ENCODE measurements at regions not wholly inside any gene's neighbourhood (a gene's known extent, or its start where the extent isn't known, plus 50 kb on each side); places are given as distances from the start of the nearest gene placed in this dataset.
"Not testable (repeated sequence)": the region's sequence is repeated elsewhere in the genome, so short reads cannot be mapped to it uniquely, and the experiment has no call there.

DNA sequence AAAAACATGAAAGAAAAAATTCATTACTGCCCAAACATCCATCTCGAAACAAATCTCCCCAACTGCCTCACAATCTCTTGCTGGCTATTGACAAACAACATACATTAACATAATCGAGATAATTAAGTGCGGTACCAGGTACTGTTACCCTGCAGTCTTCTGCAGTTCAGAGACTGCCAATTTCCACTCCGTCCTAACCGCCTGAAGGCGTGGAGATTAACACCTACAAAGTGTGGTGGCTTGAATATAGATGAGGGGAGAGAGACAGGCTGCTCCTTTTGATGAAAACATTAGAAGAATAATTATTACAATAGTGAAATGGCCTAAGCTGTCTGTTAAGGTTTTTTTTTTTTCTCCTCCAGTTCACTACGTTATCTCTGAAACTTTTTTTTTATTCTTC is 258.9 kb upstream of the SOX4 start:
- no peak for DNase-seq (ENCODE audit: low read depth in 2 of 2)

DNA sequence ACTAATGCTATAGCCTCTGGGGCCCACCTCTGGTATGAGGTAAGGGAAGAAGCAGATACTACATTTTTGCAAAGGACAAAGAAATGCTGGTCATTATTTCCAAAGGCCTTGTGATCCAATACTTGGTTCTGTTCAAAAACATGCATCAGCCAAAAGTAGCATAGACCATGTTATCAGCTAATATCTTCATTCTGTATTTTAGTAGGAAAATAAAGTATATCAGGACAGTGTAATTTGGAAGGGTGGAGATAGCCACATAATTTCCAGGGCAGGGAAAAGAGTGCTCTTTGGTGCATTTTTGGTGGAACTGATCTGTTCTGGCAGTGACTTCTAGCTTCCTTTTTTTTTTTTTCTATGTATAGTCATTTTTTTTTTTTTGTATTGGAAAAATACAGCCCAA is 258.0 kb upstream of the SOX4 start:
- no peak for DNase-seq (ENCODE audit: low read depth in 2 of 2)

DNA sequence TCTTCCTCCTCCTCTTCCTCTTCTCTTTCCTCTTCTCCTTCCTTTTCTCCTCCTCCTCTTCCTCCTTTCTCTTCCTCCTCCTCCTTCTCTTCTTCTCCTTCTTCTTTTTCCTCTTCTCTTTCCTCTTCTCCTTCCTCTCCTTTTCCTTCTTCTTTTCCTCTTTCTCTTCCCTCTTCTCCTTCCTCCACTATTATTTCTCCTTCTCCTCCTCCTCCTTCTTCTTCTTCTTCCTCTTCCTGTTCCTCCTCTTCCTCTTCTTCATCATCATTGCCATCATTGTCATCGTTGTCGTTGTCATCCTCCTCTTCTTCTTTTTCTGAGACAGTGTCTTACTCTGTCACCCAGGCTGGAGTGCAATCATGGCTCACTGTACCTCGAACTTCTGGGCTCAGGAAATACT is 256.3 kb upstream of the SOX4 start:
- no peak for DNase-seq (ENCODE audit: low read depth in 2 of 2)

DNA sequence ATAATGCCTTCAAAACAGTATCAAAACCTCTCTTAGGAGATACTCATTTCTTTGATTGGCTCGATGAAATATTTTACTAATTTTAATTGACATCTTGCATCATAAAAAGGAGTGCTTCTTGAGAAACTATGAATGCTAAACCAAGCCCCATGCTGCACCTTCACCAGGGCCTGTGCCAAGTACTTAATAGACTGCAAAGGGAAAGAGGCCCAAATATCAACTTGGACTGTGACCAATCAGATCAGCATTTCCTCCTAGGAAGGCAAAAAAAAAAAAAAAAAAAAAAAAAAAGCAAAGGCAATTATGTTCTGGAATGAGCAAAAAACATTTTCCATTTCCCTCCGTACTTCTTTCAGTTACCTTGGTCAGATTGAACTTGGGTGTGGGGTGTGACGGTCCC is 253.0 kb upstream of the SOX4 start:
- no peak for DNase-seq (ENCODE audit: low read depth in 2 of 2)

DNA sequence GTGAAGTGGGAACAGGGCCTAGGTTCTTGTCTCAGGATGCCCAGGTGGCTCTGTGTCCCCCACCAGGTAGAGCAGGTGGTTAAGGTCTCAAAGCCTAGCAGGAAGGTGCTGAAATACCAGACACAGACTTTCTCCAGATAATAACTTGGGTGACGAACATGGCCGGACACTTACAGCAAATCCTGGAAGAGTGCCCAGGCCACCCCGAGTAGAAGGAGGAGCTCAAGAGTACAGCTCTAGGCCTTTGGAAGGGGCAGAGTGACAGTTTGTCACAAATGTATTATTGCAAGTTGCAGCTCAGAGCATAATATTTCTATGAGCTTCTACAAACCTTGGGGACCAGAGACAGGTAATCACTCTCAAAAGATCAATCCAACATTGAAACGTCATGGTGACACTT is 251.6 kb upstream of the SOX4 start:
- DNase-seq (ENCODE audit: low read depth in 2 of 2): no peak

DNA sequence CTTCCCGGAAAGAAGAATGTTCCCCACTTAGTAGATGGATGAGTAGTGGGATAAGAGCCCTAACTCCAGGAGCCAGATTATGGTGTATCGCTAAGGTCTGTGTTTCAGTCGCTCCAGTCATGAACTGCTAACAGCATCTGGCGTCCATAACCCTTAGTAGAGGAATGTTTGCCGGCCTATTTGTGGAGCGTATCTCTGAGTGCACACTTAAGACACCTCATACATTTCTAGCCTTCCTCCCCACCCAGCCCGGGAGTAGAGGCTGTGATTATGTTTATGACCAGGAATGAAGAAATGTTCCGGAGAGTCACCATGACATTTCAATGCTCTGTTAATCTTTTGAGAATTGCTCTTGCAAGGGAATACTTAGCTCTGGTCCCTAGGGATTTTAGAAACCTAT is 251.1 kb upstream of the SOX4 start:
- no peak for DNase-seq (ENCODE audit: low read depth in 2 of 2)

DNA sequence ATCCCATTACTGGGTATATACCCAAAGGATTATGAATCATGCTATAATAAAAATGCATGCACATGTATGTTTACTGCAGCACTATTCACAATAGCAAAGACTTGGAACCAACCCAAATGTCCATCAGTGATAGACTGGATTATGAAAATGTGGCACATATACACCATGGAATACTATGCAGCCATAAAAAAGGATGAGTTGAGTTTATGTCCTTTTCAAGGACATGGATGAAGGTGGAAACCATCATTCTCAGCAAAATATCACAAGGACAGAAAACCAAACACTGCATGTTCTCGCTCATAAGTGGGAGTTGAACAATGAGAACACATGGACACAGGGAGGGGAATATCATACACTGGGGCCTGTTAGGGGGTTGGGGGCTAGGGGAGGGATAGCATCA is 247.8 kb upstream of the SOX4 start:
- DNase-seq (ENCODE audit: low read depth in 2 of 2): not testable (repeated sequence)

DNA sequence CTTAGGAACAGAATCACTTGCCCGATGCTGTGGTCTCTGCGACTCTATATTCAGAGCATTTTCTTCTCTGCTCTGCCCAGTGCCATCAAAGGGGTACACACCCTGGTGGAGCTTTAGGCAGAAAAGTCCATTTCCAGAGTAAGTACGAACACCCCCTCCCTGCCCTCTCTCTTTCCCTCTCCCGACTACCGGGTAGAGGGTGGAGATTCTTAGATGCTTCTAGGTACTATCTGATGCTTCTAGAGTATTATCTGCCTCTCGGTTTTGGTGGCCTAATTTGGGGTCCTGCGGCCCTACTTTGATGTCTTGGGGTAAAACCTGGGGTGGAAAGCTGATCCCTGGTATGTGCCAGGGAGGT is 245.4 kb upstream of the SOX4 start:
- DNase-seq (ENCODE audit: low read depth in 2 of 2): no peak

DNA sequence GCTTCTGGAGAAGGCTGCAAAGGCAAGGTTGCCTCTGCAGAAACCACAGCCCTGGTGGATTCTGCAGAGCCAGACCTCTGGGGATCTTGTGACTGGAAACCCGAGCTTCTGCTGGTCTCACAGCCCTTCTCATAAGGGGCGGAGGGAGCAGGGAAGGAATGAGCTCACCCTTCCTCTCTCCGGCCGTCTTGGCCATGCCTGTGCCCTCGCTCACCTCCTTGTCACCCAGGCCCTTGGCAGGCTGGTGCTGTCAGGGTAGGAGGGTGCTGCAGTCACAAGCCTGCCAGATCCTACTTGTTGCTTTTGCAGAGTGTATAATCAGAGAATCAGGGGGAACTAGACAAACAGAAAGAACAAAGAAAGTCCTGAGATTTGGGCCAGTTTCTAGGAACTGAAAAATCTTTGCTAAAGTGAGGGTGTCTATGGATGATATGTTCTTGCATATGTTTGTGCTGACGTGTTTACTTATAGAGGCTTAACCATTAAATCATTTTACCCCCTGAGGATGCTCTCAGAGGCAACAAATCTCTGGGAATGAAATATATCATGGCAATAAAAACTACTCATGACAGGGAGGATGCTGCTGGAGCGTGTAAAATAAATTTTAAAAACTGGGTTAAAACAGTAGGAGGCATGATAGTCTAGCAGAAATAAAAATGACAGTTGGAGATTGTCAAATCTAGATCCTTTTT is 244.9 kb upstream of the SOX4 start:
- DNase-seq (ENCODE audit: low read depth in 2 of 2): peak in 1 of 2 experiments; percentile 36

DNA sequence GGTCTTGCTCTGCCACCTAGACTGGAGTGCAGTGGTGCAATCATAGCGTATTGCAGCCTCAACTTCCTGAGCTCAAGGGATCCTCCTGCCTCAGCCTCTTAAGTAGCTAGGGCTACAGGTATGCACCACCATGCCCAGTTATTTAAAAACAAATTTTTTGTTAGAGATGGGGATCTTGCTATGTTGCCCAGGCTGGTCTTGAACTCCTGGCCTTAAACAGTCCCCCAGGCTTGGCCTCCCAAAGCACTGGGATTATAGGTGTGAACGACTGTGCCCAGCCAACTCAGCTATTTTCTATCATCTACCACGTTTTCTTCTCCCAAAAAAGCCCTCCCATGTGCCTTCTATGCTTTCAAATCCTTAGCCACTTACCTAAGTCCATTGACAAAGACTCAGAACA is 243.7 kb upstream of the SOX4 start:
- DNase-seq (ENCODE audit: low read depth in 2 of 2): no peak

DNA sequence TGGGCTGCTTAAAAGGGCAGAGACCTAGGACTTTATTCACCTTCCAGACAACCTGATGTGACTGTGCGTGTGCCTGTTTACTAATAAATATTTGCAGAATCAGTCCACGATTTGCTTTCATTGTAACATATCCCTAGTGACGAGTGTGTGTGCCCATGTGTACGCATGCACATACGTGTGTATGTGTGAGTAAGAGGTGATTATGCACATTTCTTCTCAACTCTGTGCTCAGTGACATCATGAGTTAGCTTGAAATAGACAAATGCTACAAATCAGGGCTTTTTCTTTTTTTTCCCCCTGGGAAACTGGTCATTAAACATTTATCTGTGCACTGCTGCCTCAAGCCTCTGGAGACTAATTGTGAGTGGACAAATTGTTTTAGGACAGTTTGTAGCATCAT is 242.6 kb upstream of the SOX4 start:
- no peak for DNase-seq (ENCODE audit: low read depth in 2 of 2)

DNA sequence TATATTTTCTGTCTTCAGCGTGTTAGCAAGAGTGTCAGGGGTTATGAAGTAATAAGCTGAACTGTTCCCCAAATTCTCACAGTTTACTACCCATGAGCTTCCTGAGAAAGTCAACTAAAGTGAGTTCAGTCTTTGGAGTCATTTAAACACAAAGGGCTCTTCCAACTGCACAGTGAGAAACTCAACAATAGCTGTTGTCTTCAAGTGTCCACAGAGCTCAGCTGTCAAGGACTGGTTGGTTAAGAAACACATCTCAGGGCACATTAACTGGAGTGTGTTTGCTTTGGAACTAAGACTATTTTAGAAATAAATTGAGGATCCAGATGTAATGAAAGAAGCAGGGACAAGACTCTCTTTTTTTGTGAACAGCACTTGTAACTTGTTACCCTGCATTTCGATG is 241.4 kb upstream of the SOX4 start:
- DNase-seq (ENCODE audit: low read depth in 2 of 2): no peak

DNA sequence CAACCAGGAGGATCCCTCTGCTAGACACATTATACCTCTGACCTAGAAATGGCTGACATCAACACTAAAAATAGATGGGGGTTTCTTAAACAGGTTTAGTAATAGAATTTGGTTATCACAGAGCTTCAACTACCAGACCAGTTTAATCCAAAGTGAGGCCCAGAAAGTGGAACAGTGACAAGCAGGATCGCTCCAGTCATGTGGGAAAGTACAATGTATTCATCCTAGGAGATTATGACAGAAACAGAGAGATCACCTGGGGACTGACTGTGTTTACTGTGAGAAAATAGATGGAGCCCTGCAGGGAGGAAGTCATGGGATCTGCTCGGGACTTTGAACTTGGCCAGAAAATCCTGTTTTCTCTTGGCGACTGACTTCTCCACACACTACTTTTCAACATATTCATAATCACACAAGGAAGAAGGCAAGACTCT is 238.7 kb upstream of the SOX4 start:
- DNase-seq (ENCODE audit: low read depth in 2 of 2): no peak

DNA sequence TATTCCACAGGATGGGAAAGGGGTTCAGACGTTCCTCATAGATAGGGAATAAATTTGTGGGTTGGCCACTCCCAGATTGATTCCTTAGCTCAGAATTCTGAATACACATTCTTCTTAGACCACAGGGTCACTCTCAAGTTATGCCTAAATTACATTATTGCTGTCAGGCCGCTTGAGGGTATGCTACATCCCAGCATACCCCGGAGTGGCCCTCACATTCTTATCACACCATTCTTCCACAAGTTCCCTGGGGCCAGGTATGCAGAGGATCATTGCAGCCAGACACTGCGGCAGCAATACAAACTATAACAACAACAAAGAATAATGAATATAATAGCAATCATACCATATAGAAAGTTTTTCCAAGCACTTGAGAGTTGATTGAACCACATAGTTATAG is 237.9 kb upstream of the SOX4 start:
- no peak for DNase-seq (ENCODE audit: low read depth in 2 of 2)

DNA sequence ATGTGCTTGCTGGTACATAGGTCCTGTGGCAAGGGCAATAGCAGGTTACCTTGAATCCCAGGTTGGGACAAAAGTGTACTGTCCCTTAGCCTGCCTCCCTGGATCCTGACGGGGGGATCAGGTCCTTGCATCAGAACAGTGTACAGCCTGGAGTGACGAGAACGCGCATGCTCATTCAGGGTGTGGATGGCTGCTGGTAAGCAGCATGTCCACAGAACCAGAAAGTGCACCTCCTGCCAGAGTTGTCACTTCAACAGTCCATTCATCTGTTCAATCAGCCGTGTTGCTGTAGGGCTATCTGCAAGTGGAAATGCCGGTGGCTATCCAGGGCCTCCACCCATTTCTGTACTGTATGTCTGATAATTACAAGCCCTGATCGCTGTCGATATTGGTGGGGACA is 236.3 kb upstream of the SOX4 start:
- DNase-seq (ENCODE audit: low read depth in 2 of 2): no peak

DNA sequence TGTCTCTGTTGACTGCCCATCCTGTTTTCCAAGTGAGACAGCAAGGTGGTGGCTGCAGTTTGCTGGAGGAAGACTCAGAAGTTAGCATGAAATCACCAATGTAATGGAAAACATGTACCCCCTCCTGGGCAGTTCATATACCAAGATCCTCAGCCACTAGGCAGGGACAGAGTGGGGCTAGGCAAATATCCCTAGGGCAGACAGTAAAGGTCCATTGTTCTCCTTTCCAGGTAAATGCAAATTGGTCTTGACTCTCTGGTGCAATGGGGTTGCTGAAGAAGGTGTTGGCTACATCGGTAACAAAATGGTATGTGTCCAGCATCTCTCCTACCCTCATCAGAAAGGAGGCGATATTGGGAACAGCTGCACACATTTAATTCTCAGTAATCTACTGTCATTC is 233.6 kb upstream of the SOX4 start:
- DNase-seq (ENCODE audit: low read depth in 2 of 2): no peak

DNA sequence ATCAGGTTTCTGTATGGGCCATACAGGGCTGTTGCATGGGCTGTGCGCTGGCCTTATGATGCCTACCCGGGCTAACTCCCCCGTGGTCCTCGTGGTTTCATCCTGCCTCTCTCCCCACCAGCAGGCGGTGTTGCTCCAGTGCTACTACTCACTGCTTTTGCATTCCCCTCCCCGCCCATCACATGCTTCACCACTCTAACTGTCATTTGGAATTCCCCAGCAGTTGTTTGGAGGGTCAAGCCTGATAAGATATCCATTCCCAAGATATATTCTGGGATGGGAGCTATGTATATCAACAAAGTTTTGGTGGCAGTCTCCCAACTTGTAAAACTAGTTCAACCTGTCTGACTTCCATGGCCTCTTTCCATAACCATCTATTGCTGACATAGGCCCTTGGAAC is 233.2 kb upstream of the SOX4 start:
- no peak for DNase-seq (ENCODE audit: low read depth in 2 of 2)

DNA sequence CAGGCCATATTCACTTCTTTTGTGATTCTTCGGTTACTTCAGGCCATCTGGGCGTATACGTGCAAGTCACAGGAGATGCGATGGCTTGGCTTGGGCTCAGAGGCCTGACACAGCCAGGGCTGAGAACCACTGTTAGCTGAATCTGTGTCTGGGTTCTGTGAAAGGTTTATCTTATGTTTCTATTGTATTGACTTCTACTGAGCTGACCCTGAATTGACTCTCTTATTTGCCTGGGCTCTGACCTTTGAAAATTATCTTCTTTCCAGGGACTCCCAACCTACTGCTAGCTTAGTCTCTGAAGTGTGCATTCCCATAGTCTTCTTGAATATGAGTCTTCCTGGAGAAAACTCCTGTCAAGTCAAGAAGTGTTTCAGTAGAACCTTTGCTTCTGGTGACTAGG is 226.4 kb upstream of the SOX4 start:
- DNase-seq (ENCODE audit: low read depth in 2 of 2): no peak

DNA sequence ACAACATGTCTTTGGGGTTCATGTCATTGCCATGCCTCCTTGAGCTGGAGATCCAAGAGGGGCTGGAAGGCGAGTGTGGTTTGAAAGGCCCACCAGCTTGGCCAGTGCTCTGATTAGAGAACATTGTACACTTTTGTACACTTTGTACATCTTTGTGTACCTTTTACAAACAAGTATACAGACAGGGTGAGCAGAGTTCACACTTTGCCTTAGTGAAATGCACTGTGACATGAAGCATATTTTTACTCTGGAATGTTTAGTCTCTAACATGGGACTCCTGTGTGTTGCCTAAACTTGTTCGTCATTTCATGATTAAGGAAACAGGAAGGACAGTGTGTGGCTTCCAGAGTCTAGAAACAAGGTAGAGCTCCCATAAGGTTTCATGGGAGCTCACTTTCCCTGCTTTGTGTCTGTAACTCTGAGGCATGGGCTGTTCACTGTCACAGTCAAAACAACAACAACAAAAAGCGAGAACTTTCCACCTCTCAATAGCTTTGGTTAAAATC is 225.8 kb upstream of the SOX4 start:
- DNase-seq (ENCODE audit: low read depth in 2 of 2): no peak

DNA sequence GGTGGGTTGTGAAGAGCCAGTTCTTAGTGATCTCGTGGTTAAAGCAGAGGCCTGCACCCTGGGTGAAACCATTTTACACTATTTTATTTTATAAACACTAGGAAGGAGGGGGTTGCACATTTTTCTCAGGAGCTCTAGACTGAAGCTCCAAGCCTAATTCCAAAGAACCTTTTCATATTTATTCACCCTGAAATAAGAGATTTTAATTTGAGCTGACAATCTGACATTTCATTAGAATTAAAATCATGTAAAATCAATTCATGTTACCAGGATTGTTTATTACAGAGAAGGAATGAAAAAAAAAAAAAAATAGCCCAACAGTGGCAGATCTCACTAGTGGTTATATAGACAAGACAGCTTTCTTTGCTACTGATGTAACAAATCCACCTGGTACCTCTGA is 222.5 kb upstream of the SOX4 start:
- no peak for DNase-seq (ENCODE audit: low read depth in 2 of 2)

DNA sequence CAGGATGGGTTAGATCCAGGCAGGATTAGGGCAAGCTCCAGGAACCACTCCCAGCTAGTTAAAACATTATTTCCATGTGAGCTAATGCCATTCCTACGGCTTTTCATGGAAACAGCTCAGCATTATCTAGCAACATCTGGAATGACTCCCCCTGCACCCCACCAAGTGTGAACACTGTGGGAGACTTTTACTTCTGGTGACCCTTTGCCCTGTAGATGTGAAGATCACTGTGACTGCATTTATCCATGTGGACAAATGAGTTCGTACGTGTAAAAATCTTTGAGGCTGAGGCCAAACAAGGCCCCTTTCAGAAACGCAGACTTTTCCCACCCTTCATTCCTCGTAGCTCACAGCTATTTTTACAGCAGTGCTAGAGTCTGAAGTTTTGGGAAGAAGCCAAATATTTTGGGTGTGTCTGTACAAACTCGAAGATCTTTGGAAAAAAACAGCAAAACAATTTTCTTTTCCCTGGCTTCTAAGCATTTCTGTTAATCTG is 221.8 kb upstream of the SOX4 start:
- peak in 1 of 2 experiments; percentile 26 for DNase-seq (ENCODE audit: low read depth in 2 of 2)

DNA sequence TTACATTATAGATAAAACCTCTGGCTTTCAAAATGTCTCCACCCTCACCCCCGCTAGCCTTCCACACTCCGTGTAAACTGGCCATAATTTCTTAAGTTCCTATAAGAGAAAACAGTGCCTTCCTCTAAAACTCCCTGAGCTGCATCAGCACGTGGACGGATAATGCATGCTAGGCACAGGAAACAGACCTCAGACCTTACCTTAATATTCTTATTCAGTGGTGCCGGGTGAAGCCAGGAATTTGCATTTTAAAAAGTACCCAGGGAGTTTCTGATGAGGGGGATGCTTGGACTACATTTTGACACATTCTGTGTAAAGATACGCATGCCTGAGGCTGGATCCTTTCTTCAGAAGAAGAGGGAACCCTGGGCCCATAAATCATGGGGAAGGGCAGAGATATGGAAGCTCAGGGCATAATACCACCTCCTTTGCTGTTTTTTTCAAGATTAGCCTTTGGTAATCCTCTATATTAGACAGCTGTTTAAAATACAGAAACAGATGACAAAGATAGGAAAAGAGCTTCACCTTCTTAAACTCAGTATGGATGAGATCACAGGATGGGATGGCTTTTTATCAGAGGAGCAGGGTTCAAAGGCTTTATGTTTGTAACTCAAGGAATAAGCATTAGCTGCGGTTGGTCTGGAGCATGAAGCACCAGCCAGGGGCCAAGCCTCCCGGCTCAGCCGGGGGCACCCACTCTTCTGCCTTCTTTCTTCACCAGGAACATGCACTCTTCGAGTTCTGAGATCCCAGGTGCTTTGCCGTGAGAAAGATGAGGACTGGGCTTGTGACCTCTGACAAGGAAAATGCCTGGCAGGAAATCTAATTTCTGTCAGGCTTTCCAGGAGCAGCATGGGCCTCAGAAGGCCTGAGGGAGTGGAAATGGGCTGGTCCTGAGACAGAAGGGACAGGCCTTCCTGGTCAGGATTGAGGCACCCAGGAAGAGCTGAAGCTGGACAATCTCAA is 218.1 kb upstream of the SOX4 start:
- no peak for DNase-seq (ENCODE audit: low read depth in 2 of 2)

DNA sequence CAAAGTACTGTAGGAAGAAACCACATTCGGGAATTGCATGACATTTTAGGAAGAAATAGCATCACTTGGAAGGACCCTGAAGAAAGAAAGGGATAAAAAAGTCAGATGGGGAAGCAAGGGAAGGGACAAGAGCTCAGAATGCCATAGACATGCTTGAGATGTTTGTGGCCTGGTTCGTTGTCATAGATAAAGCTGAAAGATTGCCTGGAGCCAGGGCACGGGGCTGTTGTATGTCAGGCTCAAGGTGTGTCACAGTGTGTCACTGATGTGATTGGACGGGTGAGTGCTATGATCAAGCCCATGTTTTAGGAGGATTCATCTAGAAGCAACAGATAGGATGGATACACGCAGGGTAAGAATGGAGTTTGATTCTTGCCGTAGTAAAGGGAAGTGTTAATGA is 216.2 kb upstream of the SOX4 start:
- no peak for DNase-seq (ENCODE audit: low read depth in 2 of 2)

All from fibroblast of skin of left biceps (primary cell).